K562 (cell line): ENCODE measurements at regions not wholly inside any gene's neighbourhood (a gene's known extent, or its start where the extent isn't known, plus 50 kb on each side); places are given as distances from the start of the nearest gene placed in this dataset.

Experiments
- ATAC-seq: fragments of 200-7000 bp; cut with Tn5 transposase; 3 replicates; pipeline ENCODE4 v1.9.1; 2020; ENCODE audit warnings: moderate library complexity
- BruUV-seq: library from RNA; stranded (reverse); fragments of 400-500 nt; replicated peaks from 2 replicates; lab custom pipeline; 2021; lab: Mats Ljungman, UMichigan
- CTCF ChIA-PET: fragments of 300-600 bp; formaldehyde crosslinking; extraction: SDS; loops from one replicate; lab custom pipeline; 2021; ENCODE audit warnings: low intra/inter-chr PET ratio; lab: Yijun Ruan, JAX
- POLR2A ChIA-PET: fragments of 300-600, 350-650 bp; sonication (Branson Sonifier 250); formaldehyde crosslinking; extraction: SDS; loops from one replicate; lab custom pipeline; 2021; ENCODE audit warnings: antibody characterized with exemption, inconsistent platforms; lab: Yijun Ruan, JAX
- DNase-seq, 4 experiments: peaks; one replicate each; pipeline versions ENCODE4 v3.0.0 to v3.0.0-alpha.2; 2011 to 2018; ENCODE audit warnings: low spot score in 3 of 4, mixed read lengths in 3 of 4; ENCODE audit errors: extremely low read depth in 1 of 4
- FAIRE-seq: peaks from 2 replicates; lab custom pipeline; 2011; peaks lifted over from hg19 to GRCh38; lab: Jason Lieb, UNC
- H2AFZ ChIP-seq: 2 replicates; pipeline ENCODE4 v1.6.0; 2011; ENCODE audit warnings: low read depth, low read length, control low read depth, inconsistent platforms
- H3K27ac ChIP-seq: fragments of 200-600 bp; 3 replicates; pipeline ENCODE4 v1.8.0; 2011; ENCODE audit warnings: low read depth, mild to moderate bottlenecking, control low read depth, inconsistent platforms, low read length, moderate library complexity, mixed read lengths; ENCODE audit errors: extremely low read depth
- H3K27me3 ChIP-seq, 2 experiments: fragments of 300-600 bp in 1 of 2; 2 replicates in 1 of 2; 3 replicates in 1 of 2; pipeline versions ENCODE4 v1.6.0 to v1.8.0; 2011; ENCODE audit warnings: inconsistent platforms in 2 of 2, low read length in 2 of 2, mild to moderate bottlenecking in 1 of 2, mixed read lengths in 1 of 2, moderate library complexity in 1 of 2; ENCODE audit not compliant: control insufficient read depth in 2 of 2, insufficient read depth in 2 of 2
- H3K36me3 ChIP-seq: fragments of 300-600 bp; 3 replicates; pipeline ENCODE4 v1.8.0; 2011; ENCODE audit warnings: mild to moderate bottlenecking, low read length, inconsistent platforms; ENCODE audit not compliant: control insufficient read depth, insufficient read depth
- H3K4me1 ChIP-seq, 2 experiments: fragments of 200-600 bp in 1 of 2; replicated peaks in 1 of 2; 2 replicates in 1 of 2; 3 replicates in 1 of 2; pipeline versions ENCODE4 v1.5.1 to v1.8.0; 2011; ENCODE audit warnings: inconsistent platforms in 2 of 2, low read length in 2 of 2, mild to moderate bottlenecking in 1 of 2, mixed read lengths in 1 of 2, moderate library complexity in 1 of 2; ENCODE audit not compliant: control insufficient read depth in 2 of 2, insufficient read depth in 2 of 2
- H3K4me2 ChIP-seq: 2 replicates; pipeline ENCODE4 v1.6.1; 2011; ENCODE audit warnings: low read length, control low read depth, inconsistent platforms, mixed read lengths; ENCODE audit not compliant: insufficient read depth
- H3K4me3 ChIP-seq: fragments of 200-600 bp; sonication (generic), shearing (Covaris generic); 2 replicates; pipeline ENCODE4 v1.5.1; 2016; ENCODE audit warnings: control low read depth, inconsistent platforms
- H3K79me2 ChIP-seq: fragments of 200-600 bp; 3 replicates; pipeline ENCODE4 v1.8.0; 2011; ENCODE audit warnings: low read length, inconsistent platforms; ENCODE audit not compliant: control insufficient read depth, insufficient read depth
- H3K9ac ChIP-seq, 2 experiments: 2 replicates each; pipeline versions ENCODE4 v1.6.0 to v1.6.1; 2011; ENCODE audit warnings: low read depth in 2 of 2, low read length in 2 of 2, control low read depth in 1 of 2, inconsistent platforms in 1 of 2, mild to moderate bottlenecking in 1 of 2, mixed read lengths in 1 of 2; ENCODE audit not compliant: insufficient read depth in 1 of 2
- H3K9me1 ChIP-seq: one replicate; pipeline ENCODE4 v1.6.0; 2011; ENCODE audit warnings: inconsistent platforms, mild to moderate bottlenecking, low read length, moderate library complexity; ENCODE audit not compliant: control insufficient read depth, insufficient read depth
- H3K9me3 ChIP-seq: replicated peaks from 2 replicates; pipeline ENCODE4 v1.5.1; 2011; ENCODE audit warnings: low read depth, low read length, inconsistent platforms; ENCODE audit not compliant: control insufficient read depth, insufficient read depth
- H4K20me1 ChIP-seq: replicated peaks from 2 replicates; pipeline ENCODE4 v1.6.1; 2011; ENCODE audit warnings: low read length, inconsistent platforms, mixed read lengths; ENCODE audit not compliant: control insufficient read depth, insufficient read depth
- EHMT2 ChIP-seq: fragments of 450-650 bp; IDR thresholded peaks from 2 replicates; pipeline ENCODE4 v1.6.1; 2018; ENCODE audit warnings: antibody characterized with exemption
- JUND ChIP-seq, 2 experiments: IDR thresholded peaks; 2 replicates in 1 of 2; 3 replicates in 1 of 2; pipeline ENCODE4 v1.6.1; 2011; ENCODE audit warnings: borderline replicate concordance in 2 of 2, low read depth in 2 of 2, low read length in 2 of 2, improper control_type of control experiment in 1 of 2, missing biosample characterization in 1 of 2, missing genetic modification characterization in 1 of 2, missing genetic modification reagents in 1 of 2
- NFE2L1 ChIP-seq: fragments of 450-650 bp; IDR thresholded peaks from 2 replicates; pipeline ENCODE4 v1.6.1; 2016; ENCODE audit warnings: missing genetic modification characterization, low read depth, mild to moderate bottlenecking, missing compliant biosample characterization, moderate library complexity, borderline replicate concordance
- PRPF4 ChIP-seq: fragments of 200-400 bp; formaldehyde crosslinking; IDR thresholded peaks from one replicate; pipeline ENCODE4 v1.6.1; 2017; ENCODE audit warnings: low read length, low read depth, mild to moderate bottlenecking; ENCODE audit not compliant: insufficient read depth, poor library complexity, severe bottlenecking
- TAF1 ChIP-seq: IDR thresholded peaks from 2 replicates; pipeline ENCODE4 v1.6.1; 2011; ENCODE audit warnings: mild to moderate bottlenecking, low read length, moderate library complexity; ENCODE audit not compliant: insufficient read depth, control insufficient read depth, severe bottlenecking; ENCODE audit errors: extremely low read depth
- TAF7 ChIP-seq: fragments of 450-650 bp; IDR thresholded peaks from 2 replicates; pipeline ENCODE4 v1.6.1; 2016; ENCODE audit warnings: missing genetic modification characterization, missing compliant biosample characterization
- ZNF23 ChIP-seq: fragments of 250-450 bp; sonication (Bioruptor Pico); IDR thresholded peaks from 2 replicates; pipeline ENCODE4 v1.4.0; 2020; ENCODE audit warnings: mild to moderate bottlenecking
- ZNF311 ChIP-seq: fragments of 250-450 bp; sonication (Bioruptor Pico); IDR thresholded peaks from 2 replicates; pipeline ENCODE4 v1.4.0; 2020; ENCODE audit warnings: mild to moderate bottlenecking, moderate library complexity
- ZNF830 ChIP-seq: fragments of 250-450 bp; sonication (Bioruptor Pico); IDR thresholded peaks from 2 replicates; pipeline ENCODE4 v1.5.0; 2021; ENCODE audit warnings: mild to moderate bottlenecking
- WGBS: fragments of 100-300 bp; shearing (Covaris generic); methylation state at CpG from one replicate; pipeline ENCODE4 v1.1.6; 2016; ENCODE audit warnings: low coverage, mixed read lengths; ENCODE audit not compliant: insufficient coverage; ENCODE audit errors: missing lambda C conversion rate; 5-methylcytosine and 5-hydroxymethylcytosine counted together
- in situ Hi-C: fragments of 300-500 bp; cut with MboI; formaldehyde crosslinking; loops from 4 replicates; pipeline ENCODE4 v1.15.0; 2018; ENCODE audit warnings: inconsistent platforms, mixed read lengths
- intact Hi-C: fragments of 100-400 bp; cut with micrococcal nuclease; formaldehyde crosslinking; loops from 2 replicates; pipeline ENCODE4 v1.14.2; 2022
- TF ChIP-seq, protein P1 (sequence below): fragments of 200-800 bp; sonication (Bioruptor generic); IDR thresholded peaks from 2 replicates; pipeline ENCODE4 v1.6.1; 2017; ENCODE audit warnings: missing genetic modification characterization, missing compliant biosample characterization

- in situ Hi-C loops, result no loop called here
- no peak overlapping the region for H2AFZ ChIP-seq
Measured at GRCh38 chr5:107743373-107744000, 72.8 kb upstream of the EFNA5 start.

More at GRCh38 chr5:107743373-107744000, 72.8 kb upstream of the EFNA5 start:
- Histone ChIP-seq H3K4me1 (no peaks in the 10 kb centered on the region), H3K36me3 (no peaks in the 10 kb centered on the region), H3K4me2 (no peak overlapping the region), H3K79me2 (no peaks in the 10 kb centered on the region), H3K27me3 (no peaks in the 10 kb centered on the region), H4K20me1 (no peaks in the 10 kb centered on the region), H3K9me1 (no peaks in the 10 kb centered on the region), H3K27ac (no peak overlapping the region), H3K9ac (no peak overlapping the region), H3K4me3 (no peak overlapping the region), H3K9me3 (no peaks in the 10 kb centered on the region)
- DNase-seq (no peak), ATAC-seq (no peak), FAIRE-seq (no peak)
- ChIA-PET POLR2A (no interaction called here), CTCF (no interaction called here)
- WGBS, result 0% methylated on average over 3 of the region's 3 CpGs
- intact Hi-C loops, result no loop called here
- TF ChIP-seq ZNF830 (CRISPR knock-in tag), result no peak
- no peak for TF ChIP-seq PRPF4
- no peak for TF ChIP-seq ZNF311 (CRISPR knock-in tag)
- TF ChIP-seq, protein P1, sequence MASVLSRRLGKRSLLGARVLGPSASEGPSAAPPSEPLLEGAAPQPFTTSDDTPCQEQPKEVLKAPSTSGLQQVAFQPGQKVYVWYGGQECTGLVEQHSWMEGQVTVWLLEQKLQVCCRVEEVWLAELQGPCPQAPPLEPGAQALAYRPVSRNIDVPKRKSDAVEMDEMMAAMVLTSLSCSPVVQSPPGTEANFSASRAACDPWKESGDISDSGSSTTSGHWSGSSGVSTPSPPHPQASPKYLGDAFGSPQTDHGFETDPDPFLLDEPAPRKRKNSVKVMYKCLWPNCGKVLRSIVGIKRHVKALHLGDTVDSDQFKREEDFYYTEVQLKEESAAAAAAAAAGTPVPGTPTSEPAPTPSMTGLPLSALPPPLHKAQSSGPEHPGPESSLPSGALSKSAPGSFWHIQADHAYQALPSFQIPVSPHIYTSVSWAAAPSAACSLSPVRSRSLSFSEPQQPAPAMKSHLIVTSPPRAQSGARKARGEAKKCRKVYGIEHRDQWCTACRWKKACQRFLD, result no peak
- no peak for TF ChIP-seq NFE2L1
- no peak for TF ChIP-seq TAF1
- no peak for TF ChIP-seq ZNF23 (CRISPR knock-in tag)
- TF ChIP-seq JUND (IDR thresholded peaks at IDR 0.05; ENCODE audit: borderline replicate concordance, low read depth, low read length), result no peak
- TF ChIP-seq JUND (tag; IDR thresholded peaks at IDR 0.05; ENCODE audit: borderline replicate concordance, low read depth, low read length), result no peak
- TF ChIP-seq TAF7 (tag), result no peak
- TF ChIP-seq EHMT2, result no peak
- no TSS peak for BruUV-seq
